GM10248 (cell line): ENCODE measurements at regions not wholly inside any gene's neighbourhood (a gene's known extent, or its start where the extent isn't known, plus 50 kb on each side); places are given as distances from the start of the nearest gene placed in this dataset.

Experiments used
- CTCF ChIA-PET: fragments of 300-600 bp; sonication (Branson Sonifier 250); formaldehyde crosslinking; extraction: SDS; loops from one replicate; lab custom pipeline; 2021; ENCODE audit warnings: antibody characterized with exemption; lab: Yijun Ruan, JAX
- POLR2A ChIA-PET: fragments of 350-650 bp; sonication (Branson Sonifier 250); formaldehyde crosslinking; extraction: SDS; loops from one replicate; lab custom pipeline; 2020; ENCODE audit warnings: antibody characterized with exemption; lab: Yijun Ruan, JAX
- DNase-seq: peaks from one replicate; pipeline ENCODE4 v3.0.0; 2012; ENCODE audit errors: extremely low spot score
- CTCF ChIP-seq: IDR thresholded peaks from 2 replicates; pipeline ENCODE4 v1.5.1; 2012; ENCODE audit warnings: mild to moderate bottlenecking, low read depth; ENCODE audit errors: extremely low read depth, missing control alignments, control extremely low read depth

- POLR2A ChIA-PET, result no interaction called here
- CTCF ChIA-PET, result no interaction called here
- no peak for DNase-seq
- TF ChIP-seq CTCF, result no peak
Observed at GRCh38 chr14:101496776-101497683, 64.3 kb upstream of the DIO3 start.

GRCh38 chr14:101497684-101498525, 63.4 kb upstream of the DIO3 start:
- no peak for TF ChIP-seq CTCF
- ChIA-PET POLR2A (no interaction called here), CTCF (no interaction called here)
- DNase-seq, result no peak

- DNase-seq, result no peak
- ChIA-PET POLR2A (no interaction called here), CTCF (no interaction called here)
- TF ChIP-seq CTCF, result no peak
Observed at GRCh38 chr14:101498526-101498860, 62.8 kb upstream of the DIO3 start.

GRCh38 chr14:101499080-101499479, 62.2 kb upstream of the DIO3 start:
- TF ChIP-seq CTCF, result no peak
- POLR2A ChIA-PET, result no interaction called here
- DNase-seq, result no peak
- CTCF ChIA-PET, result no interaction called here

- no peak for TF ChIP-seq CTCF
- ChIA-PET POLR2A (no interaction called here), CTCF (no interaction called here)
- DNase-seq, result no peak
Observed at GRCh38 chr14:101499513-101499912, 61.8 kb upstream of the DIO3 start.

GRCh38 chr14:101500061-101500460, 61.2 kb upstream of the DIO3 start:
- CTCF ChIA-PET, result no interaction called here
- DNase-seq, result no peak
- no peak for TF ChIP-seq CTCF
- POLR2A ChIA-PET, result no interaction called here
